T-helper 17 cell (primary cell): ENCODE measurements at regions not wholly inside any gene's neighbourhood (a gene's known extent, or its start where the extent isn't known, plus 50 kb on each side); places are given as distances from the start of the nearest gene placed in this dataset.

Source experiments
- ATAC-seq: fragments of 150-1000 bp; cut with Tn5 transposase; 2 replicates; pipeline ENCODE4 v1.10.0; 2021; ENCODE audit warnings: mild to moderate bottlenecking, moderate library complexity
- DNase-seq, 3 donors: peaks; one replicate each; pipeline versions ENCODE4 v3.0.0 to v3.0.0-alpha.2; 2020 to 2021
- H3K9me3 ChIP-seq: one replicate; pipeline ENCODE4 v1.7.0; 2013; ENCODE audit warnings: low read length, mild to moderate bottlenecking; ENCODE audit not compliant: control insufficient read depth, poor library complexity, severe bottlenecking
- H3K27ac Mint-ChIP-seq: one replicate; pipeline ENCODE4 v1.8.0; 2022; ENCODE audit warnings: mild to moderate bottlenecking, moderate library complexity, mixed read lengths
- H3K27me3 Mint-ChIP-seq: one replicate; pipeline ENCODE4 v1.8.0; 2022; ENCODE audit warnings: mixed read lengths
- H3K36me3 Mint-ChIP-seq: one replicate; pipeline ENCODE4 v1.8.0; 2022; ENCODE audit warnings: low read depth, mixed read lengths
- H3K4me1 Mint-ChIP-seq: one replicate; pipeline ENCODE4 v1.8.0; 2022; ENCODE audit warnings: mild to moderate bottlenecking, mixed read lengths
- H3K4me3 Mint-ChIP-seq: one replicate; pipeline ENCODE4 v1.8.0; 2022; ENCODE audit warnings: mild to moderate bottlenecking, moderate library complexity, mixed read lengths

GRCh38 chr15:95303713-95304112, 1026.8 kb upstream of the NR2F2 start:
- H3K9me3 ChIP-seq = no peaks in the 10 kb centered on the region
- DNase-seq (no peak), ATAC-seq (no peak)
- Mint-ChIP-seq H3K27ac (no peak overlapping the region), H3K4me3 (no peak overlapping the region), H3K4me1 (peaks cover under 1% of the 10 kb centered on the region), H3K36me3 (no peaks in the 10 kb centered on the region), H3K27me3 (peaks cover 6% of the 10 kb centered on the region)

GRCh38 chr15:95304151-95304946, 1026.2 kb upstream of the NR2F2 start:
- no peak for ATAC-seq
- Mint-ChIP-seq H3K27me3 (peaks cover 6% of the 10 kb centered on the region), H3K4me1 (no peaks in the 10 kb centered on the region), H3K36me3 (no peaks in the 10 kb centered on the region), H3K4me3 (no peak overlapping the region), H3K27ac (no peak overlapping the region)
- DNase-seq = no peak
- H3K9me3 ChIP-seq = no peaks in the 10 kb centered on the region

GRCh38 chr15:95304947-95305400, 1025.5 kb upstream of the NR2F2 start:
- Mint-ChIP-seq H3K4me1 (no peaks in the 10 kb centered on the region), H3K4me3 (no peak overlapping the region)

GRCh38 chr15:95307115-95307514, 1023.4 kb upstream of the NR2F2 start:
- Mint-ChIP-seq H3K27me3 (peaks cover 6% of the 10 kb centered on the region), H3K27ac (no peak overlapping the region), H3K4me1 (no peaks in the 10 kb centered on the region), H3K36me3 (no peaks in the 10 kb centered on the region), H3K4me3 (no peak overlapping the region)
- DNase-seq = no peak
- H3K9me3 ChIP-seq = no peaks in the 10 kb centered on the region
- no peak for ATAC-seq

More at GRCh38 chr15:95304947-95305400, 1025.5 kb upstream of the NR2F2 start:
- H3K9me3 ChIP-seq = no peaks in the 10 kb centered on the region
- Mint-ChIP-seq H3K36me3 (no peaks in the 10 kb centered on the region), H3K27me3 (peaks cover 6% of the 10 kb centered on the region), H3K27ac (no peak overlapping the region)
- DNase-seq (no peak), ATAC-seq (no peak)

GRCh38 chr15:95319242-95319641, 1011.3 kb upstream of the NR2F2 start:
- ATAC-seq = no peak
- no peak for DNase-seq
- H3K27me3 Mint-ChIP-seq = peaks cover 11% of the 10 kb centered on the region
- H3K4me1 Mint-ChIP-seq = no peaks in the 10 kb centered on the region
- H3K9me3 ChIP-seq = no peaks in the 10 kb centered on the region
- no peak overlapping the region for H3K4me3 Mint-ChIP-seq
- H3K27ac Mint-ChIP-seq = no peak overlapping the region
- no peaks in the 10 kb centered on the region for H3K36me3 Mint-ChIP-seq

- H3K27ac Mint-ChIP-seq = no peak overlapping the region
- DNase-seq (no peak), ATAC-seq (no peak)
- H3K27me3 Mint-ChIP-seq = peaks cover 20% of the 10 kb centered on the region
- no peaks in the 10 kb centered on the region for H3K36me3 Mint-ChIP-seq
- H3K4me3 Mint-ChIP-seq = no peak overlapping the region
- no peaks in the 10 kb centered on the region for H3K9me3 ChIP-seq
- no peaks in the 10 kb centered on the region for H3K4me1 Mint-ChIP-seq
These were observed 1006.7 kb upstream of the NR2F2 start for GRCh38 chr15:95323796-95324195.

GRCh38 chr15:95324656-95325055, 1005.8 kb upstream of the NR2F2 start:
- ATAC-seq (no peak), DNase-seq (no peak)
- Mint-ChIP-seq H3K27me3 (peaks cover 20% of the 10 kb centered on the region), H3K4me1 (no peaks in the 10 kb centered on the region), H3K36me3 (no peaks in the 10 kb centered on the region), H3K27ac (no peak overlapping the region), H3K4me3 (no peak overlapping the region)
- H3K9me3 ChIP-seq = no peaks in the 10 kb centered on the region

- Mint-ChIP-seq H3K27me3 (peaks cover 20% of the 10 kb centered on the region), H3K27ac (no peak overlapping the region), H3K4me1 (no peaks in the 10 kb centered on the region), H3K36me3 (no peaks in the 10 kb centered on the region), H3K4me3 (no peak overlapping the region)
- H3K9me3 ChIP-seq = no peaks in the 10 kb centered on the region
- ATAC-seq = no peak
- no peak for DNase-seq
These were observed 1004.6 kb upstream of the NR2F2 start for GRCh38 chr15:95325763-95326404.

GRCh38 chr15:95326431-95327182, 1003.9 kb upstream of the NR2F2 start:
- Mint-ChIP-seq H3K36me3 (no peaks in the 10 kb centered on the region), H3K4me3 (no peak overlapping the region), H3K27ac (no peak overlapping the region), H3K27me3 (peaks cover 20% of the 10 kb centered on the region), H3K4me1 (no peaks in the 10 kb centered on the region)
- H3K9me3 ChIP-seq = no peaks in the 10 kb centered on the region
- ATAC-seq (no peak), DNase-seq (no peak)

GRCh38 chr15:95327183-95327525, 1003.3 kb upstream of the NR2F2 start:
- no peak overlapping the region for H3K27ac Mint-ChIP-seq
- H3K36me3 Mint-ChIP-seq = no peaks in the 10 kb centered on the region
- no peak for DNase-seq

GRCh38 chr15:95327661-95328060, 1002.8 kb upstream of the NR2F2 start:
- no peak overlapping the region for H3K27ac Mint-ChIP-seq
- H3K27me3 Mint-ChIP-seq = peaks cover 20% of the 10 kb centered on the region
- H3K4me3 Mint-ChIP-seq = no peak overlapping the region
- H3K4me1 Mint-ChIP-seq = no peaks in the 10 kb centered on the region
- DNase-seq (no peak), ATAC-seq (no peak)
- no peaks in the 10 kb centered on the region for H3K36me3 Mint-ChIP-seq
- no peaks in the 10 kb centered on the region for H3K9me3 ChIP-seq

More at GRCh38 chr15:95327183-95327525, 1003.3 kb upstream of the NR2F2 start:
- H3K4me1 Mint-ChIP-seq = no peaks in the 10 kb centered on the region
- no peak overlapping the region for H3K4me3 Mint-ChIP-seq
- H3K27me3 Mint-ChIP-seq = peaks cover 20% of the 10 kb centered on the region
- no peaks in the 10 kb centered on the region for H3K9me3 ChIP-seq
- ATAC-seq = no peak

GRCh38 chr15:95328559-95328958, 1001.9 kb upstream of the NR2F2 start:
- H3K36me3 Mint-ChIP-seq = no peaks in the 10 kb centered on the region
- peaks cover 14% of the 10 kb centered on the region for H3K27me3 Mint-ChIP-seq
- H3K4me1 Mint-ChIP-seq = no peaks in the 10 kb centered on the region
- DNase-seq = no peak
- ATAC-seq = no peak
- no peak overlapping the region for H3K27ac Mint-ChIP-seq
- no peak overlapping the region for H3K4me3 Mint-ChIP-seq
- H3K9me3 ChIP-seq = no peaks in the 10 kb centered on the region

GRCh38 chr15:95329362-95329761, 1001.1 kb upstream of the NR2F2 start:
- ATAC-seq (no peak), DNase-seq (no peak)
- no peaks in the 10 kb centered on the region for H3K36me3 Mint-ChIP-seq
- H3K4me1 Mint-ChIP-seq = no peaks in the 10 kb centered on the region
- H3K27ac Mint-ChIP-seq = no peak overlapping the region
- peaks cover 7% of the 10 kb centered on the region for H3K27me3 Mint-ChIP-seq
- no peak overlapping the region for H3K4me3 Mint-ChIP-seq
- H3K9me3 ChIP-seq = no peaks in the 10 kb centered on the region
